DMS153 (cell line): ENCODE measurements at regions not wholly inside any gene's neighbourhood (a gene's known extent, or its start where the extent isn't known, plus 50 kb on each side); places are given as distances from the start of the nearest gene placed in this dataset.

ENCODE experiments used
- DNase-seq: peaks from one replicate; lab custom pipeline; 2025; lab: John Stamatoyannopoulos, UW

DNA sequence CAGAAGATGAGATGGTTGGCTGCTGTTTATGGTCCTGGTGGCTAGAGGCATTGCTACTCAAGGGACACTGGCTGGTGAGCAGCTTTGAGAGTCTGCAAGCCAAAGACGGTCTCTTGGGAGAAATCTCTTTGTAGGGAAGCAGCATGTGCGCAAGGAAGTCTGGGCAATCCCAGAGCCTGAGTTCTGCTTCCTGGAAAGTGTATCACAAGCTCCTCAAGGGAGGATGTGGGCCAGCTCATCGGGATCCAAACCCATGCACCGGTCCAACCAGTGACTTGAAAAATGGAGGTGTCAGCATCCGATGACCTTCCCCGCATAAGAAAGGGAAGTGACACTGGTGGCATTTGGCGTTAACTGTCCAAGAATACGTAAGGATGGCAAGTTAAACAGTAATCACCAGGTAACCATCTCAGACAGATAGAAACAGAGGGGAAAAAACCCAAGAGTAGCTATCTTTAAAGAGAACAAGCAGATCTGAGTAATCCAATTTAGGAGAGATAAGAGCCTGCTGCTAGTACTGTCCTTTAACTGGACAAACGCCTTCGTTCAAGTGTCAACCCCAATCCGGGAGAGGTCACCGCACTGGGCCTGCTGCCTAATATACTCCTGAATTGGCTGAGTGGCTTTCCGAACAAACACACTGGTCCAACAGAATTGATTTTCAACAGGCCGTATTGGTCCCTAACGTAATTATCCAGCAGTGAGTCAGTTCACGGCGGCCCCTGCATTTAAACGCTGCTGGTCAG, 303.0 kb upstream of the ZFHX3 start:
- no peak for DNase-seq

DNA sequence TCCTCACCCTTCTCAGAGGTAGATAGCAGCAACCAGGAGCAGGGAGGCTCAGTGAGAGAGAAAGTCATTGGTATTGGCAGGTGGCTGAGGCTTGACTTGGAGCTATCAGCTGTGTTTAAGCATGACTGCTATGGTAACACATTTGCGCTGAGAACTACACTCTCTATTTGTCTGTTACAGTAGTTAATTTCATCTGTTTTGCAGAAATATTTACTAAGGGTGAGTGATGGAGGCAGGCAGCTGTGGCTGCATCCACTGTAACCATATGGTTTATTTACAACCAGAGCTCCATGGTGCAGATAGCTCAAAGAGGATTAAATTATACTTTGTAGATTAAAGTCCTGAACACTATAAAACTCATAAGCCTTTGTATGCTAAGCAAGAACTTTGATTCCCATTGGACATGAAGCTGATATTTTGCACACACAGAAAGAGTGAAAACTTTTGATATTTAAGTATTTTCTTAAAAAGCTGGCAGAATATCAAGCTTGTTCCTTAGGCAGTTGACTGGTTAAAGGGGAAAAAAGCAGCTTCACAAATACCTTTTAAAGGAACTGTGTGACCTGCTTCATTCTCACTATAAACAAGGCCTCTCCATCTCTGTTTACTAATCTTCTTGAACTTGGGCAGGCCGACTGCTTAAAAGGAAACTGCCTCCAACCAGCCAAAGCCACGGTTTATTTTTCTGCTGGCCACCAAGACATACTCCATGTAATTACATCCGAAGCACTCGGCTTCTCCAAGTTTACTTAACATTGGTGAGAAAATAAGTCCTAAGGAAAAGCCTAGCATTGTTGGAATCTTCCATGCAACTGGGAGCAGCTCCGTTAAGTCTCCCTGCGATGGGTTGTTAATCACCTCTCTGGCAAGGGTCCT, 299.8 kb upstream of the ZFHX3 start:
- DNase-seq = no peak

DNA sequence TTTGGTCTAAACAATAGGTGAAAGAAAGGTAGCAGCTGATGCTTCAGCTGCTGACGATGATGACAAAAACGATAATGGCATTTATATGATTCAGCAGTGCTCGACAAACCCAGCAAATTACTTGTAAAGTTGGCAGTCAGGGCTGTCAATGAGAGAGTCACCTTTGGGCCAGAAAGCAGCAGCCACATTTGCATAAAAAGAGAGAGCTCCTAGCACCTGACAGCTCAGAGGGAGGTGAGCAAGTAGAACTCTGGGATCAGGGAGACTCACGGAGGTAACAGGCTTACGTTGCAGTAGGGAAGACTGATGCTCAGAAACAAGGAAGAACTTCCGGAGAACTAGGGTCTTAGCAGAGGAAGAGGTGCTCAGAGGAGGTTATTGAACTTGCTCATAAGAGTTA, 291.9 kb upstream of the ZFHX3 start:
- DNase-seq = peak; percentile 57

DNA sequence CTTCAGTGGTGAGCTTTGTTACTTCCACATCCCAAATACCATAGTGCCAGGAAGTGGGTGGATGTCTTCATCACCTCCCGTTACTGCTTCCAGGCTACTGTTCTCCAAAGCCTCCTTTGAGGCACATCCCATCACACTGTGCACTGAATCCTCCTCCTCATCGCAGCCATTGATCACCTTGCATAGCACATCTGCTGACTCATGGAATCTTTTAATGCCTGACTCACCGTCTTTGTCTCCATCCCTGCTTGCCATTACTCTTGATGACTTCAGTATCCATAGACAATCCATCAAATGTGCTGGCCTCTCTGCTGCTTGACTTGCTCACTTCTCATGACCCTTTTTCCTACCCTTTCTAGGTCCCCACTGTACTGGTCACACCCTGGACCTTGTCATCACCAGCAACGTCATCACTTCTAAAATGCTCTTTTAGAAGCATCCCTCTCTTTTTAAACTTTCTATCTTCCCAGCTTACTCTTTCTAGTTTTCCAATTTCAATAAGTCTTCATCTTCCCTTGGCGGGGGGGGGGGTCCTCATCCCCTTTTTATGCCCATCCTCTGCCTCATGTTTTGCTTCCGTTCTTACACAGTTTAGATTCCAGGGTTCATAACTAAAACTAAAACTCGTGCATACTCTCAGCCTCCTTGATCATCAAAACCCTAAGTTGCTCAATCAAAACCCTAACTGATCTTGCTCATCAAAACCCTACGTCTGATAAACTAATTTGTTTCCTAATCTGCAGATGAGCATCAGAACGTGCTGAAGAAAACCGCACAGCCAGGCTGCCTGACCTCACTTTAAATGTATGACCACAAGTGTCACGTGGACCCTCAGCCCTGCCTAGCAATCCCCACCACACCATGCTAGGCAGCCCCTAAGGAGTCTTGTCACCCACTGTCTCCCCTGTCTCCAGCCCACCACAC, 289.7 kb upstream of the ZFHX3 start:
- no peak for DNase-seq

DNA sequence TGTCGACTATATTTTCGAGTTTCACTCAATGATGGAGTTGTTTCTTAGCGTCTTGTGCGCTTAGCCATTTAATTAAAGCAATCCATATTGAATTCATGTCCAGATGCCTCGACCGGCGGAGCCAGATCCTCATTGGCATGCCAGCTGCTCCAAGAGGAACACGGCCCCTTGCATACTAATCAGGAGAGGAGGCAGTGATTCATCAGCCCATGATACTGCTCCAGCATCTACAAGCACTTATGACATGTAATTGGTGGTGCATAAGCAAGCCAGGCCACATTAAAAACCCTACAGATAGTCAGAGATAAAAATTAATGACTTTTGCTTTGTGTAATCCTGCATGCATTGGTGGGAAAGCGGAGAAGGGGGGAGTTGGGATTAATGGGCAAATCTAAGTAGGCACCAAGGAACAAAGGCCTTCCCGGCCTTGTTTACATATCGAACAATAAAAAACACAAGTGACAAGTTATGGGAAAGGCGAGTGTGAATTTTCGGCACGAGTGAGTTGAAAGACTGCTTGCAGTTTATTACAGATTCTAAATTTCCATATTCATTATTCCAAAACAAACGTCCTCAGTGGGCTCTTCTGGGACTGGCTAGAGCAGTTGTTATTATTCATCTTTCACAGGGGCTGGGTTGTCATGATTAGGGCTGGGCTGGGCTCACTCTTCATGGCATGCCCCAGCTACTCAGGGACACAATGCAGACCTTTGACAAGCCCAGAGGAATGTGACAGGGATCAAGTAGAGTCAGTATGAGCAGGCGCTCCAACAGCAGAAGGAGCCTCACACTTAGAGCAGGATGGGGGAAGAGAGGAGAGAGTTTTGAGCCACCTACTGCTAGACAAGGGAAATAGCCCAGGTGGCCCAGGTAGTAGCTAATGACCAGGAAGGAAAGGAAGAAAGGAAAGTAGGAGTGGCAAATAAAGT, 281.7 kb upstream of the ZFHX3 start:
- peak; percentile 78 for DNase-seq

DNA sequence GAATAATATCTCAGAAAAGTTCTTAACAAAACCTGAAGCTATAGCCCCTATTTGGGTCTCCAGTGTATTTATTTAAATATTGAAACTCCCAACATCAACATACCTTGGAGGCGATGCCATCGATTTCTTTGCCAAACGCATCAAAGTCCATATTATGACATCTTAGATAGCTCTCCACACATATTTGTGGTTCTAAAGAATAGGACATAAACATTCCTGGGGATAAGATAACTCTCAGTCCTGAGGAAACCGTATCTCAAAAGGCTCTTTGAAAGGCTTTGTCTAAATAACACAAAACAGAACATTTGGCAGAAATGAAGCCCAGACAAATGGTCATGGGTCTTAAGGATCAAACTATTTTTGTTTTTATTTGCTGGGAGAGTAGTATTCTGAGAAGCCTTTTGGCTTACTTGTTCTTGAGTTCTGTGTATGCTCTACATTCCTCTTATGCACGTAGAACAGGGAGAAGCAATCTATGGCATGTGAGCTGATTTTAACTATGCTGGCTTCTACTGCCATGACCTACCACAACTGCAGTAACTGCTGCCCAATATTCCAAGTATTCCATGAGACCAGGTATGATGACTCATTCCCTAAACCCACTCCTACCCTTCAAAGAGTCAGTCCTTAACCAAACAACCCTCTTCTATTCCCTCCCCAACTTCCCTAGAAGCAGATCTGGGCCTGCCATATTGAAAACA, 279.0 kb upstream of the ZFHX3 start:
- DNase-seq = no peak

DNA sequence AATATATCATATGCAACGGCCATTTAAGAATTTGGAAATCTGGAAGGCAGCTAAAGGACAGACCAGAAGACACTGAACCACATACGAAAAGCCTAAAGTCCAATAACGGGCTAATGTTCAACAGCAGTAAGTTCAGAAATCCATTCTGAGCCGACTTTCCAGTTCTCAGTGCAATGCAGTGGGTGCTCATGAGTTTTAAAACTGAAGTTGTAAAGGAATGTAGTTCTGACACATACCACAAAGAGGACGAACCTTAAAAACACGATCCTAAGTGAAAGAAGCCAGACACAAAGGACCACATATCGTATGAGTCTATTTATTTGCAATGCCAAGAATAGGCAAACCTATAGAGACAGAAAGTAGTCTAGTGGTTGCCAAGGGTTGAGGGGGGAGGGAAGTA, 278.3 kb upstream of the ZFHX3 start:
- DNase-seq = no peak

DNA sequence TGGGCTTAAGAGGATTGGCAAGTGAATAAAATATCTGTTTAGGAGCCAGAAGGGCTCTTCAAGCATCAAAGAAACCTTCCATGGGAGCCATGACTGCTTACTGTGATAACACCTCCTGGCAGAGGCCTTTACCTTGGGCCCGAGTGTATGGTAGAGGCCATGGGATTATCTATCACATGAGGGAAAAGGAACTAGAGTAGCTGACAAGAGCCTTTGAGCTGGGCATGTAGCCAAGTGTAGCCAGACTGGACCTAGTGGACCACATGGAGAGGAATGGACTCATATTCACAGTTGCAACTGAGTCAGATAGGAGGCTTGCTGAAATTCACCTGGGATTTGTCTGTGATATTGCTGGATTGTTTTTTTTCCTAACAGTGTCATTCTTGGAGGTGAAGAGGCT, 276.0 kb upstream of the ZFHX3 start:
- DNase-seq = no peak

DNA sequence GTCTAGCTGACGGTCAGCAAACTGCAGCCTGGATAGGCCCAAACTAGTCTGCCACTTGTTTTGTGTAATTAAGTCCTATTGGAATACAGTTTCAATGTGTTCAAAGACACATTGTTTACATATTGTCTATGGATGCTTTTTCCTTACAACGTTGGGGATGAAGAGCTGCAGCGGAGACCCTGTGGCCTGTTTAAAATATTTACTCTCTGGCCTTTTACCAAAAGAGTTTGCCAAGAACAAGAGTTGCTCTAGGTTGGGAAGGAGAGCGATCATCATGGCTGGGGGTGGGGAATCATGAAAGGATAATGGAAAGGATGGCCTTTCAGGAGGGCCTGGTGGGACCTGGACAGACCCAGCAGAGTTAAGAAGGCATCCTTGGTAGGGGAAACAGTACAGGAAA, 274.9 kb upstream of the ZFHX3 start:
- DNase-seq = no peak

DNA sequence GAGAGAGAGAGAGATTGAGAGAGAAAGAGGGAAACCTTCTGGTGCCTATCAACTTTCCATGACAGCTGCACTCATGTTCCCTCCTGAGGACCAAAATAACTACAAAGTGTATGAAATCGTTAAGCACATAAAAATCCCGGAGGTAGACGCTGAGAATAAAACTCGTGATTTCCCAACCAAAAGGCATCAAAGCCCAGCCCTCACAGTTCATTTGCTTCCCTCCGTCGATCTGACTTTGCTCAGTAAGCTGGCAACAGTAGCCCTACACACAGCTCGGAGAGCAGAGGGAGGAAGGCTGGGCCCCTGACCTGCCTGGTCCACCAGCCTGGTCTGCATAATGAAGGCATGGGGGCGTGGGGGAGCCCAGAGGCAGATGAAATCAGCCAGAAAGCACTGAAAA, 273.9 kb upstream of the ZFHX3 start:
- DNase-seq = no peak

DNA sequence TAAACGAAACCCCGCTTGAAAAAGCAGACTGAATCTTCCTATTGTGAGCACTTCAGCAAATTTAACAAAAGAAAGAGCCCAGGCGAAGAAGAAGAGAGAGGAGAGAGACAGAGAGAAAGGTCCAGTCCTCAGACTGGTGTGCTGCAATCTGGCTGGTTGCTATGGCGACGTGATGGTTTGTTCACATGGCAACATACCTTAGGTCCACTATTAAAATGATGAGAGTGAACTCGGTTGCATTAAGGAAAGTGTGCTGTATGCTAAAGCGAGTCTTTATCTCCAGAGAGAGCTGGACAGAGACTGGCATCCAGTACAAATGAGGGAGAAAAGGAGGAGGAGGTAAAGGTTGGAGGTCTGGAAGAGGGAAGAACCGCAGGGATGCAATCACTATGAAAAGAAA, 271.8 kb upstream of the ZFHX3 start:
- DNase-seq = no peak

DNA sequence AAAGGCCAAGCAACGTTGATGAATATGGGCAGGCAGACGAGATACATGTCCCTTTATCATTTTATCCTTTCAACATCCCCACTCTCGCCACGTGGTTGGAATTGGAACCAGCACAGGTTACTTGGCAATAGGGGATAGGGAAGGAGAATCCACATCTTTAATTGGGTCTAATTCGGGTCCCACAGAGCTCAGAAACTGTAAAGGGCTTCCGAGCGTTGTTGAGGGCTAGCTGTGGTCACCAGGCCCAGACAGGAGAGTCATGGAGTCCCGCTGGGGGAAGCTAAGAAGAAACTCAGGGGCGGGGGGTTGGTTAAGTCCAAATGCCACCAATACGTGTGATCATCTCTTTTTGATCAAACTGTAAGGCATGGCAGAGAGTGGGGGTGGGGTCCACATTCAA, 271.3 kb upstream of the ZFHX3 start:
- no peak for DNase-seq

DNA sequence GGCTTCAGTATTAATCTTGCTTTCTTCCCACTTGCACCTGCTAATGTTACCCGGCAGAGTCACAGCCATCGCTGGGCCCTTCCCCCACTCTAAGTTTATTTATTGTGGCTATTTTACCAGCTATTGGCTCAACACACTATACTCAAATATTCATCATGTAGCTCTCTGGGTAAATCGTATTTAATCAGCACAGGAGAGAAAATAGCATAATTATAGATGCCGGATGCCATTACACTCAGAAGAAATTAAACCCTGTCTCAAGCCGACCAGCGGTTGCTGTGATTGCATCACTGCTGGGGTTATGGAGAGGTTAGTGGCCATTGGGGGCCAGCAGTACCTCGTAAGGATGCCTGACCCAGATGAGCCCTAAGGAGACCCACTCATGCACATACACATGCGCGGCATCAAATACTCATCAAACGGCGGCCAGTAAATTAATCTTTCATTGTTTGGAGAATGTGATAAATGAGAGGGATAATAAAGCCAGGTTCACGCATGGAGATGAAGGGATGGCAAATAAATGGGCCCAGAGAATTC, 269.5 kb upstream of the ZFHX3 start:
- DNase-seq = no peak

DNA sequence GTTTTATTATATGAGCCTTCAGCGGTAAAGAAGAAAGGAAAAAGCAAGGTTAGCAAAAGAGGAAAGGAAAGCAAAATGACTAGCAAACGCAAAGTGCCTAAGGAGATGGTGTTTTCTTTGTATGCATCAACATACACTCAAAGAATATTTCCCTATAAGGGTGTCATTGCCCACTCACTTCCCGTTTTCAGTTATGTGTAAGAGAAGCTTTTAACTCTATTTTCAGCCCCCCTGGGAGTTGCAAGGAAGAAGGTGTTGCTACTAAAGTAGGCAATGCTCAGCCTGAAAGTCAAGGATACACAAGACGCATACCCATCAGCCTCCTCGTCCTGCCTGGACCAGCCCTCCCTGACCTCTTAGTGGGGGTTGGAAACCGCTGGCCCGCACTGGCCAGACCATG, 267.7 kb upstream of the ZFHX3 start:
- no peak for DNase-seq

DNA sequence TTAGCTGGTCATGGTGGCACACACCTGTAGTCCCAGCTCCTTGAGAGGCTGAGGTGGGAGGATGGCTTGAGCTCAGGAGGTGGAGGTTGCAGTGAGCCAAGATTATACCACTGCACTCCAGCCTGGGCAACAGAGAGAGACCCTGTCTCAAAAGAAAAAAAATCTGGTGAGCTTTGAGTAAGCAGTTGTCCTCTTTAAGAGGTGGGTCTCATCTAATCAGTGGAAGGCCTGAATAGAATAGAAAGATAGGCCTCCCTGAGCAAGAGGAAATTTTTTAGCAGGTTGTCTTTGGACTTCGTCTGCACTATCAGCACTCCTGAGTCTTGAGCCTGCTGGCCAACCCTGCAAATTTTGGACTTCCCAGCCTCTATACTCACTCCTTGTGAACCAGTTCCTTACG, 266.0 kb upstream of the ZFHX3 start:
- no peak for DNase-seq

DNA sequence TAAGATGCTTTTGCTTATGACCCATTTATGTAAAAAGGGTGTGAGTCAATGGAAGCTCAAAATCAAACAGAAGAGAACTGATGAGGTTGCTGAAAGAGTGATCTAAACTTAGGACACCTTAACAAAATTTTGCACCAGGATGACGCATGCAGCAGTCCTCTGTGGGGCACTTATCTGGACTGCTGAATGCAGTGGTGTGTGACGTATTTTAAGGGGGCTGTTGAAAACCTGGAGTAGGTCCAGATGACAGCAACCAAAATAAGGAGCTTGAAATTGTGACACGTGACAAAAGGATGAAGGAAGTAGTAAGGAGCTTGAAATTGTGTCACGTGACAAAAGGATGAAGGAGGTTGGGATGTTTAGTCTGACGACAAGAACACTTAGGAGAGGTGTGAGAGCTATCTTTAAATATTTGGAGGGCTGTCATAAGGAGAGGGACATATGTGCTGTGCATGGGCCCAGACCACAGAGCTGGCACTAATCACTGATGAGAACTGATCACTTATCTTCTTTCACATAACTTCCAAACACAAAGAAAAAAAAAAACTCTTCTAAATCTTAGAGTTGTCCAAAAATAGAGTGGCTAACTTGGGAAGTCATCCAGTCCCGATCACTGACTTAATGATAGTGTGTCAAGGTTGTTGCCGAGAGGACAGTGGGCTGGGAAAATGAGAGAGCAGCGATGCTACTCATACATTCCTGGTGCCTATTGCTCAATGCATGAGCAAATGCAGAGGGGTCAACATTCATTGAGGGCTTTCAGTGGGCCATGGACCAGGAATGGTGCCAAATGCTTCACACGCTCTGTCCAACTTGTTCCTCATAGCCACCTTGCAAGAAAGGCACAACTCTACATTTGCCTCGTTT, 264.2 kb upstream of the ZFHX3 start:
- no peak for DNase-seq

DNA sequence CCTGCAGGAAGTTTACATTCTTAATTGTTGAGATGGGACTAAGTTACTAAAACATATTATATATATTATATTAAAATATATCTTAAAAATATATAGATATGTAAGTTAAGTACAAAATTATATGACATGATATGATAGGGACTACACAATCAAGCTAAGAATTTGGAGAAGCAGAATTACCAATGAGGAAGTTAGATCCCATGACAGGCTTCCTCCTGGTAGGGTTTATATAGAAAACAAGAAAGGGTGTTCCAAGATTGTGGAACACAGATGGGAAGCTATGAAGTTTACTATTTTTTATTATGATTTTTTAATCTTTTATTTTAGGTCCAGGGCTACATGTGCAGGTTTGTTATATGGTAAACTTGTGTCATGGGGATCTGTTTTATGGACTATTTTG, 260.8 kb upstream of the ZFHX3 start:
- no peak for DNase-seq

DNA sequence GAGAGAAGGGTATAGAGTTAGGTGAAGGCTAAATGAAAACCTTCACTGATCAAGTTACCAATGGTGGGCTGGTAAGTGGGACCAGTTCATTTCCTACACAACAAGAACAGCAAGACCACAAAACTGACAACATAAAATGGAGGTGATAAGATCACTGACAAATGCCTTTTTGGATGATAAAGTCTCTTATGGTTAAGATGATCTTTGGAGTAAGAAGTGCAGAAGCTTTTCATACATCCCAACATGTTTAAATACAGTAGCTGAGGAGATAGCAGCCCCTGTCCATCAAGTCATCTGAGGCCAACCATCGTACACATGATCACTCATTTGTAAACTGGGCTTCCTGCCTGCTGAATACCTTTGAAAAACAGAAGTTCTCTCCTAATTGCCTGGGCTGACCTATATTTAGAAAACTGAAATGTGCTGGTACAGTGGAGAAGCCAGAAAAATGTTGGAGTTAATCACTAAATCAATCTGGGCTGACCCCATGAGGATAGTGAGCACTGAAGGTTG, 259.0 kb upstream of the ZFHX3 start:
- no peak for DNase-seq
